ENCODE measurements at regions not wholly inside any gene's neighbourhood (a gene's known extent, or its start where the extent isn't known, plus 50 kb on each side); places are given as distances from the start of the nearest gene placed in this dataset.

GRCh38 chr18:44041961-44042360, 638.7 kb upstream of the SETBP1 start:
- TF ChIP-seq, protein P1, sequence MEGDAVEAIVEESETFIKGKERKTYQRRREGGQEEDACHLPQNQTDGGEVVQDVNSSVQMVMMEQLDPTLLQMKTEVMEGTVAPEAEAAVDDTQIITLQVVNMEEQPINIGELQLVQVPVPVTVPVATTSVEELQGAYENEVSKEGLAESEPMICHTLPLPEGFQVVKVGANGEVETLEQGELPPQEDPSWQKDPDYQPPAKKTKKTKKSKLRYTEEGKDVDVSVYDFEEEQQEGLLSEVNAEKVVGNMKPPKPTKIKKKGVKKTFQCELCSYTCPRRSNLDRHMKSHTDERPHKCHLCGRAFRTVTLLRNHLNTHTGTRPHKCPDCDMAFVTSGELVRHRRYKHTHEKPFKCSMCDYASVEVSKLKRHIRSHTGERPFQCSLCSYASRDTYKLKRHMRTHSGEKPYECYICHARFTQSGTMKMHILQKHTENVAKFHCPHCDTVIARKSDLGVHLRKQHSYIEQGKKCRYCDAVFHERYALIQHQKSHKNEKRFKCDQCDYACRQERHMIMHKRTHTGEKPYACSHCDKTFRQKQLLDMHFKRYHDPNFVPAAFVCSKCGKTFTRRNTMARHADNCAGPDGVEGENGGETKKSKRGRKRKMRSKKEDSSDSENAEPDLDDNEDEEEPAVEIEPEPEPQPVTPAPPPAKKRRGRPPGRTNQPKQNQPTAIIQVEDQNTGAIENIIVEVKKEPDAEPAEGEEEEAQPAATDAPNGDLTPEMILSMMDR (conservative IDR thresholded peaks at IDR 0.05; ENCODE audit: low read depth, low read length) = no peak
- no peak for TF ChIP-seq EZH2 (IDR thresholded peaks at IDR 0.05; ENCODE audit: borderline replicate concordance, low read depth, low read length, poor library complexity, severe bottlenecking)

Measured in A673 (cell line).